Breast epithelium (tissue), 4 donors: ENCODE measurements at regions not wholly inside any gene's neighbourhood (a gene's known extent, or its start where the extent isn't known, plus 50 kb on each side); places are given as distances from the start of the nearest gene placed in this dataset.

Source experiments
- DNase-seq, 2 donors: peaks; one replicate each; pipeline ENCODE4 v3.0.0-alpha.2; 2019; ENCODE audit warnings: low spot score in 2 of 2
- H3K27ac ChIP-seq, 2 donors: fragments of 200-600 bp; sonication (generic) in 1 of 2; one replicate each; pipeline ENCODE4 v1.5.1; 2016 to 2019; ENCODE audit warnings: mild to moderate bottlenecking in 1 of 2
- H3K27me3 ChIP-seq, 2 donors: fragments of 200-600 bp; sonication (generic) in 1 of 2; one replicate each; pipeline versions ENCODE4 v1.5.1 to v1.6.0; 2017 to 2019; ENCODE audit warnings: control low read depth in 1 of 2, mild to moderate bottlenecking in 1 of 2
- H3K36me3 ChIP-seq: fragments of 200-600 bp; one replicate; pipeline ENCODE4 v1.5.1; 2019
- H3K4me1 ChIP-seq, 2 donors: fragments of 200-600 bp; sonication (generic); one replicate each; pipeline ENCODE4 v1.5.1; 2016 to 2019; ENCODE audit warnings: control low read depth in 1 of 2
- H3K4me3 ChIP-seq, 3 donors: fragments of 200-600 bp; sonication (generic); 1 replicate in 2 of 3; 2 replicates in 1 of 3; pipeline ENCODE4 v1.5.1; 2016 to 2019; ENCODE audit warnings: mild to moderate bottlenecking in 3 of 3, moderate library complexity in 2 of 3
- H3K9me3 ChIP-seq, 2 donors: fragments of 200-600 bp; sonication (generic) in 1 of 2; one replicate each; pipeline ENCODE4 v1.5.1; 2016 to 2019; ENCODE audit warnings: control low read depth in 1 of 2
- CTCF ChIP-seq, 3 donors: fragments of 450-650 bp; IDR thresholded peaks; one replicate each; pipeline ENCODE4 v1.5.1; 2016 to 2017; ENCODE audit warnings: antibody characterized with exemption in 3 of 3, mild to moderate bottlenecking in 3 of 3, moderate library complexity in 3 of 3
- POLR2A ChIP-seq: fragments of 450-650 bp; IDR thresholded peaks from one replicate; pipeline ENCODE4 v1.6.1; 2016; ENCODE audit warnings: antibody characterized with exemption, mild to moderate bottlenecking, moderate library complexity
- POLR2AphosphoS5 ChIP-seq, 3 donors: sonication (generic); formaldehyde crosslinking; IDR thresholded peaks; one replicate each; pipeline ENCODE4 v1.6.1; 2017; ENCODE audit warnings: antibody characterized with exemption in 3 of 3
- intact Hi-C: fragments of 100-400 bp; cut with DNase I; formaldehyde crosslinking; loops from one replicate; pipeline ENCODE4 v1.15.1; 2023; ENCODE audit warnings: low total_unique reads

GRCh38 chr3:196142202-196142956, 60.5 kb upstream of the TFRC start:
- Histone ChIP-seq H3K9me3 (no peaks in the 10 kb centered on the region), H3K4me1 (peaks cover 0 to 6% of the 10 kb centered on the region in 2 donors), H3K36me3 (no peaks in the 10 kb centered on the region), H3K27ac (peak overlapping the region; percentile 78 to 83), H3K27me3 (no peaks in the 10 kb centered on the region), H3K4me3 (peak overlapping the region in 2 of 3 donors; percentile 52 to 64)
- TF ChIP-seq POLR2A = no peak
- TF ChIP-seq CTCF (IDR thresholded peaks at IDR 0.05) = no peak
- peak in 1 of 3 donors; percentile 53 for TF ChIP-seq POLR2AphosphoS5 (IDR thresholded peaks at IDR 0.05)
- intact Hi-C loops = no loop called here
- peak; percentile 55 to 94 for DNase-seq

- Histone ChIP-seq H3K4me1 (peaks cover 0 to 6% of the 10 kb centered on the region in 2 donors), H3K9me3 (no peaks in the 10 kb centered on the region), H3K36me3 (no peaks in the 10 kb centered on the region), H3K27me3 (no peaks in the 10 kb centered on the region), H3K4me3 (peak overlapping the region in 2 of 3 donors; percentile 52 to 64), H3K27ac (peak overlapping the region; percentile 78 to 83)
- intact Hi-C loops = no loop called here
- no peak for DNase-seq
- no peak for TF ChIP-seq CTCF (IDR thresholded peaks at IDR 0.05)
- TF ChIP-seq POLR2A = no peak
Observed at GRCh38 chr3:196141866-196142201, 59.9 kb upstream of the TFRC start.

GRCh38 chr3:196141052-196141865, 59.4 kb upstream of the TFRC start:
- DNase-seq = no peak
- intact Hi-C loops = no loop called here
- TF ChIP-seq POLR2AphosphoS5 (IDR thresholded peaks at IDR 0.05) = no peak
- no peak for TF ChIP-seq CTCF (IDR thresholded peaks at IDR 0.05)
- no peak for TF ChIP-seq POLR2A

GRCh38 chr3:196140224-196140623, 58.3 kb upstream of the TFRC start:
- Histone ChIP-seq H3K36me3 (no peaks in the 10 kb centered on the region), H3K27ac (peak overlapping the region; percentile 73 to 83), H3K9me3 (no peaks in the 10 kb centered on the region), H3K27me3 (no peaks in the 10 kb centered on the region), H3K4me3 (no peak overlapping the region), H3K4me1 (peaks cover 0 to 10% of the 10 kb centered on the region in 2 donors)
- TF ChIP-seq CTCF (IDR thresholded peaks at IDR 0.05) = no peak
- no peak for DNase-seq
- intact Hi-C loops = no loop called here

More at GRCh38 chr3:196141052-196141865, 59.4 kb upstream of the TFRC start:
- no peaks in the 10 kb centered on the region for H3K27me3 ChIP-seq
- peaks cover 0 to 6% of the 10 kb centered on the region in 2 donors for H3K4me1 ChIP-seq
- peak overlapping the region; percentile 78 to 83 for H3K27ac ChIP-seq
- H3K9me3 ChIP-seq = no peaks in the 10 kb centered on the region
- no peaks in the 10 kb centered on the region for H3K36me3 ChIP-seq
- no peak overlapping the region for H3K4me3 ChIP-seq

DNA sequence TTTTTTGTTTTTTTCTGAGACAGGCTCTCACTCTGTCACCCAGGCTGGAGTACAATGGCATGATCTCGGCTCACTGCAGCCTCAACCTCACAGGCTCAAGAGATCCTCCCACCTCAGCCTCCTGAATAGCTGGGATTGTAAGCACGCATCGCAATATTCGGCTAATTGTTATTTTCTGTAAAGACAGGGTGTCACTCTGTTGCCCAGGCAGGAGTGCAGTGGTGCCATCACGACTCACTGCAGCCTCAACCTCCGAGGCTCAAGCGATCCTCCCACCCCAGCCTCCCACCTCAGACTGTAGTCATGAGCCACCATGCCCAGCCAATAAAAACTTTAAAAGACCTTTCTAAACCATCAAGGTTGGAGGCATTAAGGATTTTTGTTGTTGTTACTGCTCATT, 57.4 kb upstream of the TFRC start:
- Histone ChIP-seq H3K27ac (peak overlapping the region; percentile 73 to 79), H3K9me3 (no peaks in the 10 kb centered on the region), H3K36me3 (no peaks in the 10 kb centered on the region), H3K27me3 (no peaks in the 10 kb centered on the region), H3K4me3 (no peak overlapping the region), H3K4me1 (peaks cover 0 to 10% of the 10 kb centered on the region in 2 donors)
- no peak for DNase-seq
- TF ChIP-seq POLR2AphosphoS5 (IDR thresholded peaks at IDR 0.05) (no peak), POLR2A (no peak), CTCF (IDR thresholded peaks at IDR 0.05) (no peak)
- intact Hi-C loops = no loop called here
